Kidney capillary endothelial cell (primary cell): ENCODE measurements at regions not wholly inside any gene's neighbourhood (a gene's known extent, or its start where the extent isn't known, plus 50 kb on each side); places are given as distances from the start of the nearest gene placed in this dataset.
"Not testable (repeated sequence)": the region's sequence is repeated elsewhere in the genome, so short reads cannot be mapped to it uniquely, and the experiment has no call there.

Experiments
- DNase-seq: peaks from one replicate; pipeline ENCODE4 v3.0.0-alpha.2; 2018; ENCODE audit warnings: low spot score

GRCh38 chr17:33896263-33896662, 358.8 kb upstream of the CCL2 start:
- no peak for DNase-seq

- no peak for DNase-seq
Measured at GRCh38 chr17:33901085-33901484, 354.0 kb upstream of the CCL2 start.

GRCh38 chr17:33902901-33903449, 352.1 kb upstream of the CCL2 start:
- DNase-seq, result no peak

- DNase-seq, result no peak
Measured at GRCh38 chr17:33904476-33904875, 350.6 kb upstream of the CCL2 start.

GRCh38 chr17:33905338-33905800, 349.7 kb upstream of the CCL2 start:
- DNase-seq, result no peak

- DNase-seq, result no peak
Measured at GRCh38 chr17:33908363-33909064, 346.6 kb upstream of the CCL2 start.

- DNase-seq, result no peak
Measured at GRCh38 chr17:33910200-33910857, 344.8 kb upstream of the CCL2 start.

- no peak for DNase-seq
Measured at GRCh38 chr17:33914125-33914524, 341.0 kb upstream of the CCL2 start.

- no peak for DNase-seq
Measured at GRCh38 chr17:33922971-33923370, 332.1 kb upstream of the CCL2 start.

- no peak for DNase-seq
Measured at GRCh38 chr17:33924104-33924503, 331.0 kb upstream of the CCL2 start.

GRCh38 chr17:33925649-33926048, 329.4 kb upstream of the CCL2 start:
- DNase-seq, result no peak

- no peak for DNase-seq
Measured at GRCh38 chr17:33927732-33928133, 327.4 kb upstream of the CCL2 start.

- DNase-seq, result no peak
Measured at GRCh38 chr17:33929181-33929724, 325.8 kb upstream of the CCL2 start.

- not testable (repeated sequence) for DNase-seq
Measured at GRCh38 chr17:33931148-33931814, 323.8 kb upstream of the CCL2 start.

GRCh38 chr17:33932996-33933395, 322.1 kb upstream of the CCL2 start:
- no peak for DNase-seq

GRCh38 chr17:33933576-33933975, 321.5 kb upstream of the CCL2 start:
- DNase-seq, result no peak

GRCh38 chr17:33934696-33935095, 320.4 kb upstream of the CCL2 start:
- no peak for DNase-seq

- DNase-seq, result no peak
Measured at GRCh38 chr17:33935822-33936221, 319.3 kb upstream of the CCL2 start.

- no peak for DNase-seq
Measured at GRCh38 chr17:33936764-33937163, 318.3 kb upstream of the CCL2 start.

GRCh38 chr17:33939959-33940358, 315.1 kb upstream of the CCL2 start:
- no peak for DNase-seq

GRCh38 chr17:33940769-33941370, 314.2 kb upstream of the CCL2 start:
- no peak for DNase-seq

GRCh38 chr17:33941744-33942143, 313.3 kb upstream of the CCL2 start:
- no peak for DNase-seq
